ENCODE measurements at regions not wholly inside any gene's neighbourhood (a gene's known extent, or its start where the extent isn't known, plus 50 kb on each side); places are given as distances from the start of the nearest gene placed in this dataset.

DNA sequence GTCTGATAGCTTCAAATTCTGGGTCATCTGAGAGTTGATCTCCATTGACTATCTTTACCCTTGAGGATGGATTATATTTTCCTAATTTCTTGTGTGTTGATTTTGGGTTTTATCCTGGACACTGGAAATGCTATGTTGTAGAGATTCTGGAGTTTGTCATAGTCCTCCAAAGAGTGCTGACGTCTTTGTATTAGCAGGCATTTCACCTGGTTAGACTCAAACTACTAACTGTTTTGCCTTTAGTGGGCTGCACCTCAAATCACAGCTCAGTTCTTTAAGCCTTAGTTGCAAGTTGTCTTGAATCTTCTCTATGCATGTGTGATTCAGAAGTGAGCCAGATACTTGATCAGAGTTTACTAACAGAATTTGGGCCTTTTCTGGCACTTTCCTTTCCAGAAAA, 264.3 kb downstream of the RPS24 start:
- H3K4me1 ChIP-seq (ENCODE audit: insufficient read depth) = peaks cover 3% of the 10 kb centered on the region
- H3K4me3 ChIP-seq = no peak overlapping the region
- no peak for DNase-seq
- TF ChIP-seq EP300 (IDR thresholded peaks at IDR 0.05) (no peak), POLR2A (IDR thresholded peaks at IDR 0.05) (no peak)
- TF ChIP-seq, protein P1, sequence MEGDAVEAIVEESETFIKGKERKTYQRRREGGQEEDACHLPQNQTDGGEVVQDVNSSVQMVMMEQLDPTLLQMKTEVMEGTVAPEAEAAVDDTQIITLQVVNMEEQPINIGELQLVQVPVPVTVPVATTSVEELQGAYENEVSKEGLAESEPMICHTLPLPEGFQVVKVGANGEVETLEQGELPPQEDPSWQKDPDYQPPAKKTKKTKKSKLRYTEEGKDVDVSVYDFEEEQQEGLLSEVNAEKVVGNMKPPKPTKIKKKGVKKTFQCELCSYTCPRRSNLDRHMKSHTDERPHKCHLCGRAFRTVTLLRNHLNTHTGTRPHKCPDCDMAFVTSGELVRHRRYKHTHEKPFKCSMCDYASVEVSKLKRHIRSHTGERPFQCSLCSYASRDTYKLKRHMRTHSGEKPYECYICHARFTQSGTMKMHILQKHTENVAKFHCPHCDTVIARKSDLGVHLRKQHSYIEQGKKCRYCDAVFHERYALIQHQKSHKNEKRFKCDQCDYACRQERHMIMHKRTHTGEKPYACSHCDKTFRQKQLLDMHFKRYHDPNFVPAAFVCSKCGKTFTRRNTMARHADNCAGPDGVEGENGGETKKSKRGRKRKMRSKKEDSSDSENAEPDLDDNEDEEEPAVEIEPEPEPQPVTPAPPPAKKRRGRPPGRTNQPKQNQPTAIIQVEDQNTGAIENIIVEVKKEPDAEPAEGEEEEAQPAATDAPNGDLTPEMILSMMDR (IDR thresholded peaks at IDR 0.05) = no peak
- WGBS, 3 donors = 98 to 100% (median 100%) methylated on average over 1 of the region's 1 CpG
- H3K27me3 ChIP-seq = no peaks in the 10 kb centered on the region
- H3K27ac ChIP-seq = no peak overlapping the region
- H3K9me3 ChIP-seq = no peaks in the 10 kb centered on the region
- intact Hi-C loops (cut with DNase I) = no loop called here
- H3K36me3 ChIP-seq = no peaks in the 10 kb centered on the region

DNA sequence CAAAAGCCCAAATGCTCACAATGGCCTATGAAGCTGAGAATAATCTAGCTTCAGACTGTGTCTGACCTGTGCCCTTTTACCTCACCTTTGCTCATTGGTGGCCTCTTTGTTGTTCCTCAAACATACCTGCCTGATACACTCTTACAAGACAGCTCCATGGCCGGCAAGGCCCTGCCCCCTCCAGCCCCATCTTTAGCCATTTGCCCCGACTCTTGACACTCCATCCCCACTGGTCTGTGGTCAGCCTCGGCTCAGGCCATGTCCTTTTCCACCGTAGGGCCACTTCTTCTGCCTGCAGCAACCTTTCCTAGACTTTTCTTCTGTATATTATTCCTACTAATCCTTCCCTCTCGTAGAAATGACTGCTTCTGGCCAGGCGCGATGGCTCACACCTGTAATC, 265.2 kb downstream of the RPS24 start:
- Histone ChIP-seq H3K4me1 (ENCODE audit: insufficient read depth) (peaks cover 7% of the 10 kb centered on the region), H3K9me3 (no peaks in the 10 kb centered on the region), H3K27ac (no peak overlapping the region), H3K27me3 (no peaks in the 10 kb centered on the region), H3K36me3 (no peaks in the 10 kb centered on the region), H3K4me3 (no peak overlapping the region)
- 90 to 93% (median 92%) methylated on average over 7 of the region's 7 CpGs for WGBS, 3 donors
- intact Hi-C loops (cut with DNase I) = no loop called here
- no peak for DNase-seq
- TF ChIP-seq POLR2A (IDR thresholded peaks at IDR 0.05) (no peak), EP300 (IDR thresholded peaks at IDR 0.05) (no peak)
- TF ChIP-seq, protein P1 (IDR thresholded peaks at IDR 0.05) = no peak

DNA sequence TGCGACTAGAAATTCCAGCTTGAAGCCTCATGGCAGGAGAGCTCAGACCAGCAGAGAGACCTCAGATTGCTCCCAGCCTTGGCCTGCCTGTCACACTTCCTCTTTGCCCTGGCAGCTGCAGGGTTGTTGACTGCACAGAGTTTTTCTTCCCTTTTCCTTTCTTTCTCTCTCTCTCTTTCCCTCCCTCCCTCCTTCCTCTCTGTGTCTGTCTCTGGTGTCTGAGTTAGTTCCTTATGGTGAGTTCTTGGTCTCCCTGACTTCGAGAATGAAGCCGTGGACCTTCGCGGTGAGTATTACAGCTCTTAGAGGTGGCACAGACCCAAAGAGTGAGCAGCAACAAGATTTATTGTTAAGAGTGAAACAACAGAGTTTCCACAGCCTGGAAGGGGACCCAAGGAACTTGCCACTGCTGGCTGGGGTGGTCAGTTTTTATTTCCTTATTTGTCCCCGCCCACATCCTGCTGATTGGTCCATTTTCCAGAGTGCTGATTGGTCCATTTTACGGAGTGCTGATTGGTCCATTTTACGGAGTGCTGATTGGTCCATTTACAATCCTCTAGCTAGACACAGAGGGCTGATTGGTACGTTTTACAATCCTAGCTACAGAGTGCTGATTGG, 266.3 kb downstream of the RPS24 start:
- Histone ChIP-seq H3K27me3 (no peaks in the 10 kb centered on the region), H3K27ac (no peak overlapping the region), H3K4me1 (ENCODE audit: insufficient read depth) (peaks cover 7% of the 10 kb centered on the region), H3K36me3 (no peaks in the 10 kb centered on the region), H3K9me3 (no peaks in the 10 kb centered on the region), H3K4me3 (no peak overlapping the region)
- no peak for DNase-seq
- 76 to 81% (median 81%) methylated on average over 9 of the region's 9 CpGs for WGBS, 3 donors
- no peak for TF ChIP-seq EP300 (IDR thresholded peaks at IDR 0.05)
- TF ChIP-seq, protein P1 (IDR thresholded peaks at IDR 0.05) = no peak
- no peak for TF ChIP-seq POLR2A (IDR thresholded peaks at IDR 0.05)
- intact Hi-C loops (cut with DNase I) = loop anchor here (5.0 to 10.0 kb wide), 6 partner anchors 85 to 897 kb away; partner anchors contain the start of gene ZMIZ1 (in 1 of the 4)

DNA sequence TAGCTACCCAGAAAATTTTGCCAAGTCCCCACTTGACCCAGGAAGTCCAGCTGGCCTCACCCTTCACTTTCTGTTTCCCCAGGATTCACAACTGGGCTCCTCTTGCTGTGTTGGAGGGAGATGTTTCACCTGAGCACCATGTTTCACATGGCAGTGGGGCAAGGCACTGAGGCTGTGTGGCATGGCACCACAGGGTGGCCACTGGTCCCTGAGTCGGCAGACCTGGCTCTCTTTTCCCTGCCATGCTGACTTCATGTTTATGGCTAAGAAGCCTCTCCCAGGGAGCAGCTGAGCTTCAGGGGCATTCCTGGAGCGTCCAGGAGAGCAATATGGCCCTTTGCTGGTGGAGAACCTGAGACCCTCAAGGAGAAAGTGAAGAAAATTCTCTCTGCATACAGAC, 266.9 kb downstream of the RPS24 start:
- no peak overlapping the region for H3K4me3 ChIP-seq
- no peaks in the 10 kb centered on the region for H3K36me3 ChIP-seq
- 92 to 97% (median 96%) methylated on average over 2 of the region's 2 CpGs for WGBS, 3 donors
- peak in 1 of 5 donors; percentile 5 for DNase-seq
- intact Hi-C loops (cut with DNase I) = loop anchor here (5.0 to 10.0 kb wide), 6 partner anchors 86 to 897 kb away; partner anchors contain the start of gene ZMIZ1 (in 1 of the 4)
- no peak overlapping the region for H3K27ac ChIP-seq
- TF ChIP-seq, protein P1 (IDR thresholded peaks at IDR 0.05) = no peak
- TF ChIP-seq EP300 (IDR thresholded peaks at IDR 0.05) (no peak), POLR2A (IDR thresholded peaks at IDR 0.05) (no peak)
- no peaks in the 10 kb centered on the region for H3K9me3 ChIP-seq
- peaks cover 7% of the 10 kb centered on the region for H3K4me1 ChIP-seq (ENCODE audit: insufficient read depth)
- H3K27me3 ChIP-seq = no peaks in the 10 kb centered on the region
